Suprapubic skin (tissue), 3 donors: ENCODE measurements at regions not wholly inside any gene's neighbourhood (a gene's known extent, or its start where the extent isn't known, plus 50 kb on each side); places are given as distances from the start of the nearest gene placed in this dataset.

Experiments used
- CTCF ChIP-seq, 2 donors: fragments of 200-600 bp in 1 of 2; fragments of 450-650 bp in 1 of 2; sonication (generic) in 1 of 2; IDR thresholded peaks; one replicate each; pipeline ENCODE4 v1.5.1; 2016 to 2019; ENCODE audit warnings: antibody characterized with exemption in 2 of 2, mild to moderate bottlenecking in 1 of 2, moderate library complexity in 1 of 2
- POLR2A ChIP-seq, 2 donors: fragments of 450-650 bp; IDR thresholded peaks; one replicate each; pipeline ENCODE4 v1.6.1; 2017; ENCODE audit warnings: antibody characterized with exemption in 2 of 2, mild to moderate bottlenecking in 2 of 2, moderate library complexity in 2 of 2

GRCh38 chr15:38874464-38874863, 309.9 kb upstream of the RASGRP1 start:
- TF ChIP-seq CTCF (IDR thresholded peaks at IDR 0.05) = no peak
- TF ChIP-seq POLR2A (IDR thresholded peaks at IDR 0.05) = no peak
